Peyer's patch (tissue), 4 donors: ENCODE measurements at regions not wholly inside any gene's neighbourhood (a gene's known extent, or its start where the extent isn't known, plus 50 kb on each side); places are given as distances from the start of the nearest gene placed in this dataset.

ENCODE experiments used
- DNase-seq, 3 donors: peaks; one replicate each; pipeline ENCODE4 v3.0.0-alpha.2; 2017 to 2019
- H3K27ac ChIP-seq, 4 donors: fragments of 200-600 bp; sonication (generic); one replicate each; pipeline ENCODE4 v1.5.1; 2016 to 2019
- H3K27me3 ChIP-seq, 2 donors: fragments of 200-600 bp; sonication (generic); one replicate each; pipeline ENCODE4 v1.5.1; 2019
- H3K36me3 ChIP-seq, 3 donors: fragments of 200-600 bp; sonication (generic); one replicate each; pipeline ENCODE4 v1.5.1; 2016 to 2019
- H3K4me1 ChIP-seq, 4 donors: fragments of 200-600 bp; sonication (generic); one replicate each; pipeline ENCODE4 v1.5.1; 2016 to 2019
- H3K4me3 ChIP-seq, 4 donors: fragments of 200-600 bp; sonication (generic); 1 replicate in 3 of 4; 2 replicates in 1 of 4; pipeline ENCODE4 v1.5.1; 2016 to 2019; ENCODE audit warnings: mild to moderate bottlenecking in 1 of 4
- H3K9me3 ChIP-seq, 4 donors: fragments of 200-600 bp; sonication (generic); one replicate each; pipeline ENCODE4 v1.5.1; 2016 to 2019; ENCODE audit warnings: mild to moderate bottlenecking in 1 of 4
- CTCF ChIP-seq, 6 experiments: fragments of 450-650 bp in 4 of 6; fragments of 200-600 bp in 2 of 6; sonication (generic) in 1 of 6; IDR thresholded peaks; one replicate each; pipeline ENCODE4 v1.5.1; 2017 to 2019; ENCODE audit warnings: antibody characterized with exemption in 6 of 6, mild to moderate bottlenecking in 3 of 6, moderate library complexity in 1 of 6
- POLR2A ChIP-seq, 2 donors: fragments of 450-650 bp; IDR thresholded peaks; one replicate each; pipeline ENCODE4 v1.5.1; 2017; ENCODE audit warnings: antibody characterized with exemption in 2 of 2, mild to moderate bottlenecking in 2 of 2, moderate library complexity in 2 of 2

GRCh38 chr5:94010814-94011213 is 269.4 kb upstream of the POU5F2 start:
- no peak overlapping the region for H3K4me3 ChIP-seq
- no peaks in the 10 kb centered on the region for H3K36me3 ChIP-seq
- H3K27me3 ChIP-seq = no peaks in the 10 kb centered on the region
- no peak overlapping the region for H3K27ac ChIP-seq
- TF ChIP-seq POLR2A (IDR thresholded peaks at IDR 0.05) (no peak), CTCF (IDR thresholded peaks at IDR 0.05) (no peak)
- H3K4me1 ChIP-seq = no peaks in the 10 kb centered on the region
- DNase-seq = no peak
- no peaks in the 10 kb centered on the region for H3K9me3 ChIP-seq

- H3K36me3 ChIP-seq = no peaks in the 10 kb centered on the region
- TF ChIP-seq POLR2A (IDR thresholded peaks at IDR 0.05) (no peak), CTCF (IDR thresholded peaks at IDR 0.05) (no peak)
- no peak overlapping the region for H3K27ac ChIP-seq
- H3K4me3 ChIP-seq = no peak overlapping the region
- no peaks in the 10 kb centered on the region for H3K9me3 ChIP-seq
- H3K4me1 ChIP-seq = no peaks in the 10 kb centered on the region
- no peak for DNase-seq
- H3K27me3 ChIP-seq = no peaks in the 10 kb centered on the region
Measured at GRCh38 chr5:94009161-94009560, 267.8 kb upstream of the POU5F2 start.

GRCh38 chr5:93998951-93999455 is 257.6 kb upstream of the POU5F2 start:
- Histone ChIP-seq H3K27ac (no peak overlapping the region), H3K4me3 (no peak overlapping the region), H3K4me1 (peaks cover 0 to 6% (median 0%) of the 10 kb centered on the region in 4 donors), H3K36me3 (no peaks in the 10 kb centered on the region), H3K27me3 (no peaks in the 10 kb centered on the region), H3K9me3 (no peaks in the 10 kb centered on the region)
- no peak for DNase-seq
- TF ChIP-seq CTCF (IDR thresholded peaks at IDR 0.05) (no peak), POLR2A (IDR thresholded peaks at IDR 0.05) (no peak)

- DNase-seq = no peak
- no peak overlapping the region for H3K27ac ChIP-seq
Measured at GRCh38 chr5:93997562-93997961, 256.2 kb upstream of the POU5F2 start.

GRCh38 chr5:93995126-93995621 is 253.8 kb upstream of the POU5F2 start:
- no peak overlapping the region for H3K27ac ChIP-seq
- TF ChIP-seq CTCF (IDR thresholded peaks at IDR 0.05) = no peak
- TF ChIP-seq POLR2A (IDR thresholded peaks at IDR 0.05) = no peak
- no peaks in the 10 kb centered on the region for H3K27me3 ChIP-seq

More at GRCh38 chr5:93997562-93997961, 256.2 kb upstream of the POU5F2 start:
- TF ChIP-seq CTCF (IDR thresholded peaks at IDR 0.05) (no peak), POLR2A (IDR thresholded peaks at IDR 0.05) (no peak)
- Histone ChIP-seq H3K4me3 (no peak overlapping the region), H3K27me3 (no peaks in the 10 kb centered on the region), H3K4me1 (peaks cover 0 to 6% (median 0%) of the 10 kb centered on the region in 4 donors), H3K9me3 (no peaks in the 10 kb centered on the region), H3K36me3 (no peaks in the 10 kb centered on the region)

GRCh38 chr5:93993161-93993560 is 251.8 kb upstream of the POU5F2 start:
- Histone ChIP-seq H3K9me3 (no peaks in the 10 kb centered on the region), H3K4me1 (peaks cover 0 to 6% (median 0%) of the 10 kb centered on the region in 4 donors), H3K27me3 (no peaks in the 10 kb centered on the region), H3K4me3 (no peak overlapping the region), H3K36me3 (no peaks in the 10 kb centered on the region), H3K27ac (no peak overlapping the region)
- no peak for DNase-seq
- no peak for TF ChIP-seq POLR2A (IDR thresholded peaks at IDR 0.05)
- no peak for TF ChIP-seq CTCF (IDR thresholded peaks at IDR 0.05)

More at GRCh38 chr5:93995126-93995621, 253.8 kb upstream of the POU5F2 start:
- Histone ChIP-seq H3K4me3 (no peak overlapping the region), H3K4me1 (peaks cover 0 to 6% (median 0%) of the 10 kb centered on the region in 4 donors), H3K9me3 (no peaks in the 10 kb centered on the region), H3K36me3 (no peaks in the 10 kb centered on the region)
- DNase-seq = no peak
